Liver (tissue), 8 donors: ENCODE measurements at regions not wholly inside any gene's neighbourhood (a gene's known extent, or its start where the extent isn't known, plus 50 kb on each side); places are given as distances from the start of the nearest gene placed in this dataset.

ENCODE experiments used
- DNase-seq: peaks from one replicate; pipeline ENCODE4 v3.0.0-alpha.2; 2017; ENCODE audit warnings: low spot score
- H3K27ac ChIP-seq, 2 donors: one replicate each; pipeline ENCODE4 v1.7.0; 2013; ENCODE audit warnings: inconsistent platforms in 2 of 2, low read length in 2 of 2, control low read depth in 1 of 2, low read depth in 1 of 2, mild to moderate bottlenecking in 1 of 2
- H3K27me3 ChIP-seq, 4 donors: one replicate each; pipeline versions ENCODE4 v1.6.1 to v1.7.0; 2013; ENCODE audit warnings: low read length in 3 of 4, inconsistent platforms in 1 of 4, mild to moderate bottlenecking in 1 of 4, moderate library complexity in 1 of 4; ENCODE audit not compliant: control insufficient read depth in 4 of 4, insufficient read depth in 4 of 4
- H3K36me3 ChIP-seq, 4 donors: one replicate each; pipeline versions ENCODE4 v1.6.1 to v1.7.0; 2013; ENCODE audit warnings: low read length in 3 of 4, mild to moderate bottlenecking in 3 of 4, low read depth in 1 of 4, moderate library complexity in 1 of 4; ENCODE audit not compliant: control insufficient read depth in 4 of 4, insufficient read depth in 3 of 4
- H3K4me1 ChIP-seq, 4 donors: one replicate each; pipeline versions ENCODE4 v1.6.1 to v1.7.0; 2013; ENCODE audit warnings: low read length in 3 of 4, mild to moderate bottlenecking in 3 of 4, moderate library complexity in 1 of 4; ENCODE audit not compliant: control insufficient read depth in 4 of 4, insufficient read depth in 4 of 4
- H3K4me3 ChIP-seq, 3 donors: one replicate each; pipeline versions ENCODE4 v1.6.1 to v1.7.0; 2013; ENCODE audit warnings: low read length in 3 of 3, control low read depth in 1 of 3, low read depth in 1 of 3, mild to moderate bottlenecking in 1 of 3
- H3K9ac ChIP-seq, 2 donors: one replicate each; pipeline ENCODE4 v1.7.0; 2013; ENCODE audit warnings: low read length in 2 of 2, mild to moderate bottlenecking in 2 of 2, moderate library complexity in 2 of 2, control low read depth in 1 of 2, low read depth in 1 of 2
- H3K9me3 ChIP-seq, 4 donors: one replicate each; pipeline versions ENCODE4 v1.6.1 to v1.7.0; 2013; ENCODE audit warnings: low read length in 3 of 4; ENCODE audit not compliant: control insufficient read depth in 4 of 4
- ATF3 ChIP-seq: IDR thresholded peaks from 2 replicates; pipeline ENCODE4 v1.6.1; 2016; ENCODE audit warnings: antibody characterized with exemption
- EGR1 ChIP-seq, 2 donors: IDR thresholded peaks; 2 replicates each; pipeline ENCODE4 v1.6.1; 2016 to 2018; ENCODE audit warnings: antibody characterized with exemption in 2 of 2, low read depth in 2 of 2
- FOXA1 ChIP-seq: IDR thresholded peaks from 2 replicates; pipeline ENCODE4 v1.6.1; 2016; ENCODE audit warnings: antibody characterized with exemption
- FOXA2 ChIP-seq: IDR thresholded peaks from 2 replicates; pipeline ENCODE4 v1.6.1; 2016; ENCODE audit warnings: antibody characterized with exemption
- HNF4A ChIP-seq, 2 donors: conservative IDR thresholded peaks; 2 replicates each; pipeline ENCODE4 v1.6.1; 2016; ENCODE audit warnings: antibody characterized with exemption in 2 of 2, mild to moderate bottlenecking in 2 of 2
- JUND ChIP-seq, 2 donors: IDR thresholded peaks; 2 replicates each; pipeline ENCODE4 v1.6.1; 2016; ENCODE audit warnings: antibody characterized with exemption in 2 of 2
- MAX ChIP-seq: IDR thresholded peaks from 2 replicates; pipeline ENCODE4 v1.6.1; 2016; ENCODE audit warnings: antibody characterized with exemption
- NR2F2 ChIP-seq: IDR thresholded peaks from 2 replicates; pipeline ENCODE4 v1.6.1; 2016; ENCODE audit warnings: antibody characterized with exemption
- RAD21 ChIP-seq, 2 donors: IDR thresholded peaks; 2 replicates each; pipeline ENCODE4 v1.6.1; 2016; ENCODE audit warnings: antibody characterized with exemption in 2 of 2, mild to moderate bottlenecking in 2 of 2
- REST ChIP-seq: IDR thresholded peaks from 2 replicates; pipeline ENCODE4 v1.6.1; 2016; ENCODE audit warnings: antibody characterized with exemption, mild to moderate bottlenecking
- RXRA ChIP-seq, 2 donors: IDR thresholded peaks; 2 replicates each; pipeline ENCODE4 v1.6.1; 2017 to 2018; ENCODE audit warnings: antibody characterized with exemption in 2 of 2, mild to moderate bottlenecking in 1 of 2
- SP1 ChIP-seq: IDR thresholded peaks from 2 replicates; pipeline ENCODE4 v1.6.1; 2018; ENCODE audit warnings: antibody characterized with exemption, mild to moderate bottlenecking
- TAF1 ChIP-seq: conservative IDR thresholded peaks from 2 replicates; pipeline ENCODE4 v1.6.1; 2016; ENCODE audit warnings: antibody characterized with exemption, mild to moderate bottlenecking
- YY1 ChIP-seq: IDR thresholded peaks from 2 replicates; pipeline ENCODE4 v1.6.1; 2016; ENCODE audit warnings: antibody characterized with exemption, mild to moderate bottlenecking
- ZBTB33 ChIP-seq: IDR thresholded peaks from 2 replicates; pipeline ENCODE4 v1.6.1; 2016; ENCODE audit warnings: antibody characterized with exemption
- WGBS: extraction: QIAGEN DNeasy Blood & Tissue Kit; methylation state at CpG from one replicate; pipeline ENCODE4 v1.1.7; 2013; 5-methylcytosine and 5-hydroxymethylcytosine counted together
- TF ChIP-seq, protein P1 (sequence below): fragments of 150-350 bp; IDR thresholded peaks from 2 replicates; pipeline ENCODE4 v1.5.1; 2017; ENCODE audit warnings: improper control_type of control experiment, low read depth, low read length; ENCODE audit not compliant: missing input control
- donor health status: healthy.
- donor health status: healthy.
- donor health status: healthy.
- donor health status: healthy.
- donor health status: healthy.

- DNase-seq = no peak
- H3K4me3 ChIP-seq = no peak overlapping the region
- no peaks in the 10 kb centered on the region for H3K4me1 ChIP-seq
- no peak overlapping the region for H3K27ac ChIP-seq
- H3K9me3 ChIP-seq = no peaks in the 10 kb centered on the region
- TF ChIP-seq FOXA1 (no peak), REST (no peak), ZBTB33 (no peak), FOXA2 (no peak), EGR1 (IDR thresholded peaks at IDR 0.05; ENCODE audit: low read depth in 2 of 2) (no peak), RAD21 (IDR thresholded peaks at IDR 0.05) (no peak)
- TF ChIP-seq, protein P1, sequence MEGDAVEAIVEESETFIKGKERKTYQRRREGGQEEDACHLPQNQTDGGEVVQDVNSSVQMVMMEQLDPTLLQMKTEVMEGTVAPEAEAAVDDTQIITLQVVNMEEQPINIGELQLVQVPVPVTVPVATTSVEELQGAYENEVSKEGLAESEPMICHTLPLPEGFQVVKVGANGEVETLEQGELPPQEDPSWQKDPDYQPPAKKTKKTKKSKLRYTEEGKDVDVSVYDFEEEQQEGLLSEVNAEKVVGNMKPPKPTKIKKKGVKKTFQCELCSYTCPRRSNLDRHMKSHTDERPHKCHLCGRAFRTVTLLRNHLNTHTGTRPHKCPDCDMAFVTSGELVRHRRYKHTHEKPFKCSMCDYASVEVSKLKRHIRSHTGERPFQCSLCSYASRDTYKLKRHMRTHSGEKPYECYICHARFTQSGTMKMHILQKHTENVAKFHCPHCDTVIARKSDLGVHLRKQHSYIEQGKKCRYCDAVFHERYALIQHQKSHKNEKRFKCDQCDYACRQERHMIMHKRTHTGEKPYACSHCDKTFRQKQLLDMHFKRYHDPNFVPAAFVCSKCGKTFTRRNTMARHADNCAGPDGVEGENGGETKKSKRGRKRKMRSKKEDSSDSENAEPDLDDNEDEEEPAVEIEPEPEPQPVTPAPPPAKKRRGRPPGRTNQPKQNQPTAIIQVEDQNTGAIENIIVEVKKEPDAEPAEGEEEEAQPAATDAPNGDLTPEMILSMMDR = no peak
- no peaks in the 10 kb centered on the region for H3K27me3 ChIP-seq
- H3K9ac ChIP-seq = no peak overlapping the region
- no peaks in the 10 kb centered on the region for H3K36me3 ChIP-seq
- WGBS = 78% methylated on average over 7 of the region's 7 CpGs
These were observed 365.2 kb downstream of the SPATA31D1 start for GRCh38 chr9:82353631-82354278.

DNA sequence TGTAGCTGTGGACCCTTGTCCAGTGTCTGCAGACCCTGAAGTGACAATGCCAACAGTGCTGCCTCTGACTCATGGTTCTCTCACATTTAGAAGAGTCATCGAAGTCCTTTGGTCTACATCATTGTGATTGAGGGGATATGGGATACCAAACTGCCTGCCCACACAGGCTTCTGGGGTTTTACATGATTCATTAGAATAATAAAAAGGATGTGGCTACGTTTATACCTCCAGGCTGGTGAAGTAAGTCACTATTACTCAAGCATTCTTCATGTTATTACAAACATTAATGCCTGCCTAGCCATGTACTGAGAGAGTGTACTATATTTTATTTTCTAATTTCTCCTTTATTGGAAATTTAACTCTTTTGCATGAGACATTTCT lies 365.7 kb downstream of the SPATA31D1 start:
- no peak for DNase-seq
- Histone ChIP-seq H3K27me3 (no peaks in the 10 kb centered on the region), H3K27ac (no peak overlapping the region), H3K36me3 (no peaks in the 10 kb centered on the region), H3K4me3 (no peak overlapping the region), H3K9me3 (no peaks in the 10 kb centered on the region), H3K9ac (no peak overlapping the region), H3K4me1 (no peaks in the 10 kb centered on the region)
- TF ChIP-seq NR2F2 (no peak), ATF3 (no peak), RXRA (IDR thresholded peaks at IDR 0.05) (no peak), JUND (IDR thresholded peaks at IDR 0.05) (no peak), REST (no peak), HNF4A (conservative IDR thresholded peaks at IDR 0.05) (no peak), SP1 (no peak), MAX (no peak), TAF1 (no peak), FOXA1 (no peak), YY1 (no peak)
- TF ChIP-seq, protein P1 = no peak
- 90% methylated on average over 2 of the region's 2 CpGs for WGBS
